Mesothelial cell of epicardium (in vitro differentiated cells): ENCODE measurements at regions not wholly inside any gene's neighbourhood (a gene's known extent, or its start where the extent isn't known, plus 50 kb on each side); places are given as distances from the start of the nearest gene placed in this dataset.

Source experiments
- DNase-seq, 2 experiments: peaks; one replicate each; pipeline ENCODE4 v3.0.0; 2021; ENCODE audit warnings: low spot score in 2 of 2; ENCODE audit not compliant: unreplicated experiment in 2 of 2
- H3K27ac Mint-ChIP-seq: 2 replicates; pipeline ENCODE4 v1.8.0; 2021; ENCODE audit warnings: mixed read lengths
- H3K27me3 Mint-ChIP-seq: 2 replicates; pipeline ENCODE4 v1.8.0; 2021; ENCODE audit warnings: low read depth, mixed read lengths
- H3K36me3 Mint-ChIP-seq: 2 replicates; pipeline ENCODE4 v1.8.0; 2021; ENCODE audit warnings: mixed read lengths
- H3K4me1 Mint-ChIP-seq: 2 replicates; pipeline ENCODE4 v1.8.0; 2021; ENCODE audit warnings: mixed read lengths
- H3K4me3 Mint-ChIP-seq: 2 replicates; pipeline ENCODE4 v1.8.0; 2021; ENCODE audit warnings: mild to moderate bottlenecking, moderate library complexity, mixed read lengths
- H3K9me3 Mint-ChIP-seq: 2 replicates; pipeline ENCODE4 v1.8.0; 2021; ENCODE audit warnings: mixed read lengths
- TF ChIP-seq, protein P1 (sequence below): fragments of 200-600 bp; sonication (generic); IDR thresholded peaks from one replicate; pipeline ENCODE4 v1.5.0; 2021; ENCODE audit warnings: antibody characterized with exemption; ENCODE audit not compliant: unreplicated experiment

DNA sequence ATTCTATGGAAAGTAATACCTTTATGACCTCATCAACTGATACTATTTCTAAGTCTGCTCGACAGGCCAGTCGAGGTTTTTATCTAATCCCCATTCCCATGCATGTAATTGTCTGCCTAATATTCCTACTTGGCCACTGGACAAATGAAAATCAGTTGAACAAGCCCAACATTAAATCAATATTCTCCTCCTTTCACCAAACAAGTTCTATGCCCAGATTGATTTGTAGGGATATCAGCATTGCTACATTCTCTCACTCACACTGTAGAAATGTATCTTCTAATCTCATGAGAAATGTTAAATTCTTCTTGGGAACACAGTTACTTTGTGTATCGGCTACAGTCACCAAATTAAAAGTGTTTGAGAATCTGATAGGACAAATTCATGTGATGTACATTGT, 208.8 kb upstream of the CTNND2 start:
- H3K4me1 Mint-ChIP-seq, result no peaks in the 10 kb centered on the region
- no peak for DNase-seq
- TF ChIP-seq, protein P1, sequence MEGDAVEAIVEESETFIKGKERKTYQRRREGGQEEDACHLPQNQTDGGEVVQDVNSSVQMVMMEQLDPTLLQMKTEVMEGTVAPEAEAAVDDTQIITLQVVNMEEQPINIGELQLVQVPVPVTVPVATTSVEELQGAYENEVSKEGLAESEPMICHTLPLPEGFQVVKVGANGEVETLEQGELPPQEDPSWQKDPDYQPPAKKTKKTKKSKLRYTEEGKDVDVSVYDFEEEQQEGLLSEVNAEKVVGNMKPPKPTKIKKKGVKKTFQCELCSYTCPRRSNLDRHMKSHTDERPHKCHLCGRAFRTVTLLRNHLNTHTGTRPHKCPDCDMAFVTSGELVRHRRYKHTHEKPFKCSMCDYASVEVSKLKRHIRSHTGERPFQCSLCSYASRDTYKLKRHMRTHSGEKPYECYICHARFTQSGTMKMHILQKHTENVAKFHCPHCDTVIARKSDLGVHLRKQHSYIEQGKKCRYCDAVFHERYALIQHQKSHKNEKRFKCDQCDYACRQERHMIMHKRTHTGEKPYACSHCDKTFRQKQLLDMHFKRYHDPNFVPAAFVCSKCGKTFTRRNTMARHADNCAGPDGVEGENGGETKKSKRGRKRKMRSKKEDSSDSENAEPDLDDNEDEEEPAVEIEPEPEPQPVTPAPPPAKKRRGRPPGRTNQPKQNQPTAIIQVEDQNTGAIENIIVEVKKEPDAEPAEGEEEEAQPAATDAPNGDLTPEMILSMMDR, result no peak
- no peaks in the 10 kb centered on the region for H3K27me3 Mint-ChIP-seq
- no peaks in the 10 kb centered on the region for H3K36me3 Mint-ChIP-seq
- H3K27ac Mint-ChIP-seq, result no peak overlapping the region
- no peaks in the 10 kb centered on the region for H3K9me3 Mint-ChIP-seq
- H3K4me3 Mint-ChIP-seq, result no peak overlapping the region

DNA sequence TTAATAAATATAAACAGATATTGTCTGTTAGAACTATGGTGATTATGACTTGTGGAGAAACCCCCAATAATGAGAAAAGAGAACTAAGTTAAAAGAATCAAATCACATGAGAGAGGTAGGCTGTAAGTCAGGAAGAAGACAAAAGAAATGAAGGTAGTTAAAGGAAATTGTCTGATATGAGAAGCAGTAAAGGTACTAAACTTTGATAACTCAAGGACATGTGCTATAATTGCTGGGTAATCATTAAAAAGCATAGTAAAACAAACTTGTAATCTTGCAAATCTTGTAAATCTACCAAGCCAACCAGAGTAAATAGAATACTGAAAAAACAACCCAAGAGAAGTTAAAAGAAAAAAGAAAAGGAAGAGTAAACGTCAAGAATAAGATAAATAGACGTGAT, 207.0 kb upstream of the CTNND2 start:
- no peaks in the 10 kb centered on the region for H3K27me3 Mint-ChIP-seq
- DNase-seq, result no peak
- H3K4me1 Mint-ChIP-seq, result no peaks in the 10 kb centered on the region
- H3K27ac Mint-ChIP-seq, result no peak overlapping the region
- no peaks in the 10 kb centered on the region for H3K36me3 Mint-ChIP-seq
- no peaks in the 10 kb centered on the region for H3K9me3 Mint-ChIP-seq
- no peak overlapping the region for H3K4me3 Mint-ChIP-seq
- TF ChIP-seq, protein P1, result no peak

DNA sequence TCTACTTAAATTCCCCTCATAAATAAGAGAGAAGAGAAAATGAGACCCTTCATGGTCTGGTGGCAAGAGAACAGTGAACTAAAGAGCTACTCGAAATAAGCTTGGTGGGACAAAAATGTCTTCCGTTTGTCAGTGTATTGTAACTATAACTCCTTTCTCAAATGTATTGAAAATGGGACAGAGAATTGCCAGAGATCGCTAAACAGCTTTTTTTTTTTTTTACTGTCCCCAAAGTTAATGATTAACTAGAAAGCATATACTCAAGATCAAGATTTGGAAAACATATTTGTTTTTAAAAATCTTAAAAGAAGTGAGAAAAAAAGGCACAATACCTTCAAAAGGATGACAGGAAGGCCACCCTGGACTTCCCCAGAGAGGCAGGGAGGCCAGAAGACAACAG, 206.4 kb upstream of the CTNND2 start:
- no peaks in the 10 kb centered on the region for H3K27me3 Mint-ChIP-seq
- no peak overlapping the region for H3K27ac Mint-ChIP-seq
- DNase-seq, result no peak
- TF ChIP-seq, protein P1, result no peak
- H3K4me1 Mint-ChIP-seq, result no peaks in the 10 kb centered on the region
- no peaks in the 10 kb centered on the region for H3K36me3 Mint-ChIP-seq
- H3K9me3 Mint-ChIP-seq, result no peaks in the 10 kb centered on the region
- H3K4me3 Mint-ChIP-seq, result no peak overlapping the region

DNA sequence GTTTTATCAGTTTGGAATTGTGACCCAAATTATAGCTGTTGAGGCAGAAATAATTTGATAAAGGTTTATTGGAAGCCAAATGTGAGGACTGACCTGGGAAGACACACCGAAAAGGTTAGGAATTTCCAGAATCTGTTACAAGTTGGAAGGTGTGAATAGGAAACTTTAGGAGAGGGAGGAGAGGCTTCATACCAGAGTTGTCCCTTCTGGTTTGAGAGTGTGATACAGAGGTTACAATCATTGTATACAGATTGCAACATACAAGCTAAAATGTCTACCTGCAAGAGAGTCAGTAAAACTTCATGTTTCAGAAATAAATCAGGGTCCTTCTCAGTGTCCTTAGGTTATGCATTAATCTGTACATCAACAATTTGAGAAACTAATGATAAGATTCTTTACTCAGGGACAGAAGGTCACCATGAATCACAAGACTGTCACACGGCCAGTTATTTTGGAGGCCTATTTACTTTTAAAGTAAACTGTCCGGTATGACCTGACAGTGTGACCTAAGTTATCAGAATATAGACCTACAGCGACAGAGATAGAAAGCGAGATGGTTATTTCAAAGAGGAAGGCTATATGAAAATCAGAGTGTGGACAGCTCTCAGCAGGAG, 204.9 kb upstream of the CTNND2 start:
- Mint-ChIP-seq H3K4me1 (no peaks in the 10 kb centered on the region), H3K36me3 (no peaks in the 10 kb centered on the region), H3K27ac (no peak overlapping the region), H3K4me3 (no peak overlapping the region), H3K9me3 (no peaks in the 10 kb centered on the region), H3K27me3 (no peaks in the 10 kb centered on the region)
- TF ChIP-seq, protein P1, result no peak
- DNase-seq, result no peak

DNA sequence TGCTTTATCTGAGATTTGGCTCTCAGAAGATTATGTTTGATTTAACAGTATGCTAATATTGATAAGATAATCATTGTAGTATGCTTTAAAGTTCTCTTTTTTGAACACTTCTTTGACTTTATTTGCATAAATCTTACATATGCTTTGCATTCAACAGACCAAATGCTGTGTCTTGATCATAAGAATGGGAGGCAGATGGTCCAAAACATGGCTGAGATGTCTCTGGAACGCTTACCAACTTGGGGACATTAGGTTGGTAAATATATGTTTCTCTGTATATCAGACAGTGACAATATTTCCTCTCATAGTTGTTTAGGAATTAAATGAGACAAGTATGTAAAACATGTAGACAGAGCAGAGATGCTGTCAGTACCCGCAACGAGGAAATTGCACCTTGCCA, 197.9 kb upstream of the CTNND2 start:
- Mint-ChIP-seq H3K27ac (no peak overlapping the region), H3K4me3 (no peak overlapping the region), H3K27me3 (no peaks in the 10 kb centered on the region), H3K36me3 (no peaks in the 10 kb centered on the region), H3K9me3 (peaks cover 4% of the 10 kb centered on the region), H3K4me1 (no peaks in the 10 kb centered on the region)
- TF ChIP-seq, protein P1, result no peak
- no peak for DNase-seq

DNA sequence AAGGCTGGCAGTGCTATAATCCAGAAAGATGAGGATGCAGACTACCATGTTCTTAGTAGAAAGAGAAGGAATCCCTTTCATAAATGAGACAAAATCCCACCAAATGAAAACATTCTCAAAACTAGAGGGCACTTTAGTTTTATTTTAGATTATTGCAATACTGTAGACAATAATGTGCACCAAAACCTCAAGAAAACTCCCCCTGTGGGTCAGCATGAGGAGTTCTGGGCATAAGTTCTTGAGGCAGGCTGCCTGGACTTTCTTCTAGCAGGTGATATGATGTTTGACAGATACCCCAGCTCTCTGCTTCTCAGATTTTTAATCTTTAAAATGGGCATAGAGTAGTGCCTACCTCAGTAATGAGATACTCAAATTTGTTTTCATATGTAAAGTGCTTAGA, 196.3 kb upstream of the CTNND2 start:
- TF ChIP-seq, protein P1, result no peak
- no peaks in the 10 kb centered on the region for H3K4me1 Mint-ChIP-seq
- peaks cover 4% of the 10 kb centered on the region for H3K9me3 Mint-ChIP-seq
- H3K4me3 Mint-ChIP-seq, result no peak overlapping the region
- no peak for DNase-seq
- no peaks in the 10 kb centered on the region for H3K36me3 Mint-ChIP-seq
- H3K27me3 Mint-ChIP-seq, result no peaks in the 10 kb centered on the region
- H3K27ac Mint-ChIP-seq, result no peak overlapping the region
